Rectal smooth muscle tissue (tissue), 1 donor: ENCODE measurements at regions not wholly inside any gene's neighbourhood (a gene's known extent, or its start where the extent isn't known, plus 50 kb on each side); places are given as distances from the start of the nearest gene placed in this dataset.
"Not testable (repeated sequence)": the region's sequence is repeated elsewhere in the genome, so short reads cannot be mapped to it uniquely, and the experiment has no call there.

Experiments used
- H3K27ac ChIP-seq: one replicate; pipeline ENCODE4 v1.7.0; 2013; ENCODE audit warnings: low read depth, low read length, inconsistent platforms
- H3K27me3 ChIP-seq: one replicate; pipeline ENCODE4 v1.7.0; 2013; ENCODE audit warnings: low read length; ENCODE audit not compliant: control insufficient read depth, insufficient read depth
- H3K36me3 ChIP-seq: one replicate; pipeline ENCODE4 v1.7.0; 2013; ENCODE audit warnings: low read length; ENCODE audit not compliant: control insufficient read depth, insufficient read depth
- H3K4me1 ChIP-seq: one replicate; pipeline ENCODE4 v1.7.0; 2013; ENCODE audit warnings: low read length; ENCODE audit not compliant: control insufficient read depth, insufficient read depth
- H3K4me3 ChIP-seq: one replicate; pipeline ENCODE4 v1.7.0; 2013; ENCODE audit warnings: low read length
- H3K9ac ChIP-seq: one replicate; pipeline ENCODE4 v1.7.0; 2013; ENCODE audit warnings: low read length

DNA sequence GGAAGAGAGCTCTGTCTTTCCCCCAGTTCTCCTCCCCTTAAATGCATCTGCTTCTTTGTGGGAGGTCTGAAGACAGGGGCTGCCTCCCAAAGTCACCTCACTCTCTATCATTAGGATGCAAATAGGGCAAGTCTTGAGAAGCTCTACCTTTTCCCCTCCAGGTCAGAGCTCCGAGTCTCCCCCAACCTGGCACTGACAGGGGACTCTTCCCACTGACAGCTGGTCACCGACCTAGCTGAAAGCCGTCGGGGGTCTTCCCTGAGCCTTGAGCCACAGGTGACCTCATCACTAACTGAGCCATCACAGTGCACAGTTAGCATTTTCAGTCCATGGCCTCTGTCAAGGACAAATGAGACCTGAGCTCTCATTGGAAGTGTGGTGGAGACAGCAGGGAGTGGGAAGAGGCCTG lies 386.7 kb downstream of the HACE1 start:
- Histone ChIP-seq H3K4me3 (no peak overlapping the region), H3K9ac (no peak overlapping the region), H3K4me1 (no peaks in the 10 kb centered on the region), H3K27me3 (no peaks in the 10 kb centered on the region), H3K36me3 (no peaks in the 10 kb centered on the region), H3K27ac (no peak overlapping the region)

DNA sequence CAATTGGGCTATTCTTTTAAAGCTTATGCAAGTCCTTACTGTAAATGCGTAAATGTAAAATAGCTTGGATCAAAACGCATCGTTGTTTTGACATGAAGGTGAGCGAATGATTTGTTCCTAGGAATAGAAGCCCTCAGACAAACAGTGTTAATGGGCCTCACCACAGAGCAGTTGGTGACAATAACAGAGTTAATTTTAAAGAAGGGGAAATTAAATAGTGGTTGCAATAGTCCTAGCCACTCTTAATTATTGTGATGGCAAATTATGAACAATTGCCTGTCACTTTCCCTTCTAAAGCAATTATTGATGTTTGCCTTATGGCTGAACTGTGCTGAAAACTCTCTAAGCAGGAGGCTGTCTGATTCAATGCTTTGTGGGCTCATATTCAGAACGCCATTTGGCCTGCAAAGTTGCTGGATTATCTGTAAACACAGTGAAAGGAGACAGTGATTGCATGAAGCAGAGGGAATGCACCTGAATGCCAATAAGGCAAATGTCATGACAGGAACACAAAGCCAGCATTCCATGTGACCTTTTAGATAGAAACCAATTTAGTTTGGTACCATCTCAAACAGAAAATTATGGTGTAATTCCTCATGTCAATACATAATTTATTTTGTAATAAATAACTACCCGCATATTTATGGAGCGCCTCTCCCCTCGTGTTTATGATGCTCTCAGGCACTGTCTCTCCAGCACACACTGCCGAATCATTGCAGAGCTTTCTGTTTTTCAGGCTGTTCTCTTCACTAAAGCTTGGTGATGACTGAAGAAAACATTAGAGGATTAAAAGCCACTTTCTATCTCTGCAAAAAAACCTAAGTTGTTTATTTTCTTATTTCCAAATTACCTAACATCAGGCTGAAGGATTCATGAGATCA lies 387.5 kb downstream of the HACE1 start:
- Histone ChIP-seq H3K9ac (no peak overlapping the region), H3K36me3 (no peaks in the 10 kb centered on the region), H3K4me1 (no peaks in the 10 kb centered on the region), H3K4me3 (no peak overlapping the region), H3K27ac (no peak overlapping the region), H3K27me3 (no peaks in the 10 kb centered on the region)

DNA sequence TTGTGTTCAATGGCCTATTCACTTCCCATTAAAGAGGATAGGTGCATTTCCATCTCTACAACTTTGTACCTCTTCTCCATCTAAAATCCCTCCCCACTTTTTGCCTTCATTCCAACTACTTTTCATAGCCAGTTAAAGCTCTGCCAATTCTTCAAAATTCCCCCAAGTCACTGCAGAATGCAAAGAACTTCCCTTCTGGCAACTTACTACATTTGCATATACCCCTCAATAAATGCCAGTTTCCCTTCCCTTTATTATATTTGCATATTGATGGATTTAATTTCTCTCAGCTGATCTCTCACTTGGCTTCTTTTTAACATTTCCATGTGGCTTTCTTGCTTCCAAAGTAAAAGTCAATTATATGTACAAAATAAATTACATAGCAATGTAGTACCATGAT lies 393.4 kb downstream of the HACE1 start:
- Histone ChIP-seq H3K4me3 (no peak overlapping the region), H3K36me3 (no peaks in the 10 kb centered on the region), H3K27me3 (no peaks in the 10 kb centered on the region), H3K27ac (no peak overlapping the region), H3K9ac (no peak overlapping the region), H3K4me1 (no peaks in the 10 kb centered on the region)

DNA sequence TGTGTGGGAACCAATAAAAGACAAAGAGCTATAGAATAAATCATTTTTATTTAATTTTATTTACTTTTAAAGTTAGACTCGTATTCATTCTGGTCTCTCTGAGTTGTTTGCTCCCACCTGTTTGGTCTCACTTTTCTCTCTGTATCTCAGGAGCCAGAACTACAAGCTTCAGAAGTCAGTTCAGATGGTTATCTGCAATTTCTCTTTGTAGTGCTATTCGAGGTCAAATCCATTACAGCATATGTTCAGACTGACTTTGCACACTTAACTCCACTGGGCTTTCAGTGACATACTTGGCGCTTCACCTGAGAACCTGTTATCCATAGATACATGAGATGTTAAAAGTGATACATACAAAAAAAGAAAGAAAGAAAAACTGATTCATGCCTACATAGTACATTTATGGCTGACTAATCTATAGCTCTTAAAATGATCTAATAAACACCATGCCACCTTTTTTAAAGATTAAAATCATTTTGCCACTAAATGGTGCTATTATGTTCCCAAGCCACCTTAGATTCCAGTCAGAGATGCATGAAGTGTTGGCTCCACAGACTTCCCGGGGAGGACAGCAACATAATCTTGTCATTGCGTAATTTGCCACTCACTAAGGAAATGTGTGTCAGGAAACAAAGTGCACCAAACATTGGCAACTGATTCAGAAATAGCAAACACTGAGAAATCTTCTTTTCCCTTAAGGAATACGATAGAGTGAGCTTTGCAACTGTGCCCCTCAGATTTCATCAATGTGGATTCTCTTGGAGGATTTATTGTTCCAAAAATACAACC lies 396.7 kb downstream of the HACE1 start:
- Histone ChIP-seq H3K27me3 (no peaks in the 10 kb centered on the region), H3K4me1 (no peaks in the 10 kb centered on the region), H3K27ac (no peak overlapping the region), H3K36me3 (no peaks in the 10 kb centered on the region), H3K4me3 (no peak overlapping the region), H3K9ac (no peak overlapping the region)

DNA sequence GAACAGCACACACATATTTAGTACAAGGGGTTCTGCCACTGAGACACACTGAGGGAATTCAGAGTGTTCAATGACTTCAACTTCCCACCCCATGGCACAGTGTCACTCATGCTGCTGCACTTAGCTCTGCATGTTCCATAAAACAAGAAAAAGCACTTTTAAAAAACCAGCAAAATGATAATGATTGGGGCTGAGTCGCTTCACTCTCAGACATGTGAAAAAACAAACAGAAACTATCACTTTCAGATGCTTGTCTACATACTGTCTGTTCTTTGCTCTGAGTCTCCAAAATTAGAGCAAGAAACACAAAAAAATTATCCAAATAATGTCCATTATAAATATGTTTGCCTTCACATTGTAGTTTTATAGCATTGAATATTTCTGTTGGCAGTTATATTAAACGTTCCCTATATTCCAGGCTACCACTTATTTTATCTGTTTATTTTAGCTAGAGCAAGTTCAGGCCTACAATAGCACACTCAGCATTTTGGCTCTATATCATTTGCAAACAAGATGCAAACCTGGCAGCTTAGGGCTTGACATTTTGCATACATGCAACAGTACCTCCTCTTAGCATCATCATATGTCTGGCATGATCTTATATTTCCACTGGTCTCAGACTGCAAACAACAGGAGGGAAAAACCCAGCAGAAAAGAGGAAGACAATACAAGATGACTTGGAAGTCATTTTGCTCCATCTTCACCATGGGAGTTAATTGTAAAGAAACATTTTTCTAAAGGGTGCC lies 398.8 kb downstream of the HACE1 start:
- H3K36me3 ChIP-seq, result no peaks in the 10 kb centered on the region
- no peaks in the 10 kb centered on the region for H3K4me1 ChIP-seq
- no peaks in the 10 kb centered on the region for H3K27me3 ChIP-seq
- H3K4me3 ChIP-seq, result no peak overlapping the region
- H3K9ac ChIP-seq, result no peak overlapping the region
- no peak overlapping the region for H3K27ac ChIP-seq

DNA sequence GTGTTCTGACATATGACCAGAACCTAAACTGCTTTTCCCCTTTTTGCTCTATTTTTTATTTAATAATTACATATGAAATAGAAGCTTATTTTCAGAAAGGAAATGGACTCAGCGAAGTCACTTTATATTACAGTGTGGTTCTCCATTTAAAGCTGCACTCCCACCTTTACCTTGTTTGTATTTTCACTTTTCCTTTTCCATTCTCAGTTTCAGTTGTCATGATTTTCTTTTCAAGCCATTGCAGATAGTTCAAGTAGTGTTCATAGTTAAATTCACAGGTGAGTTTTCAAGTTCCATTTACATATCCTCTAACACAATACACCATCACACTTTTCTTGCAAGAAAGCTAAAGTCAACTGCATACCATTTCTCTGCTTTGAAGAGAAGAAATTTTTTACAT lies 400.2 kb downstream of the HACE1 start:
- Histone ChIP-seq H3K9ac (no peak overlapping the region), H3K36me3 (no peaks in the 10 kb centered on the region), H3K4me1 (no peaks in the 10 kb centered on the region), H3K27ac (no peak overlapping the region), H3K27me3 (no peaks in the 10 kb centered on the region), H3K4me3 (no peak overlapping the region)

DNA sequence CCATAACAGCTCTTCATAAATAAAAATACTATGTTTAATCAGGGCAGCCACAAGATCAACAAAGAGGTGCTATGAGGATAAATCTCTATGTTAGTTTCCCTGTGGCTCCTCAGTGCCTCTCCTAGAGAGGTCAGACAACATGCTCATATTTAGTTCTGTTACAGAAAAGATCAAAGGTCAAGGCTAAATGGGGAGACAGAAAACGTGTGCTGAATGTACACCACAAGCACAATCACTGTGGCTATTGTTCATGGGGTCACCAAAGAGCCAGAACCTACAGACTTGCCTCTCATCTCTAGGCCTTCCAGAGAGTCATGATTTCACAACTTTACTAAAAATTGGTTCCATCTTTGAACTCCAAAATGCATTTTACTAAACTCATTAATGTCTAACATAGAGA lies 409.8 kb downstream of the HACE1 start:
- no peak overlapping the region for H3K27ac ChIP-seq
- no peak overlapping the region for H3K9ac ChIP-seq

DNA sequence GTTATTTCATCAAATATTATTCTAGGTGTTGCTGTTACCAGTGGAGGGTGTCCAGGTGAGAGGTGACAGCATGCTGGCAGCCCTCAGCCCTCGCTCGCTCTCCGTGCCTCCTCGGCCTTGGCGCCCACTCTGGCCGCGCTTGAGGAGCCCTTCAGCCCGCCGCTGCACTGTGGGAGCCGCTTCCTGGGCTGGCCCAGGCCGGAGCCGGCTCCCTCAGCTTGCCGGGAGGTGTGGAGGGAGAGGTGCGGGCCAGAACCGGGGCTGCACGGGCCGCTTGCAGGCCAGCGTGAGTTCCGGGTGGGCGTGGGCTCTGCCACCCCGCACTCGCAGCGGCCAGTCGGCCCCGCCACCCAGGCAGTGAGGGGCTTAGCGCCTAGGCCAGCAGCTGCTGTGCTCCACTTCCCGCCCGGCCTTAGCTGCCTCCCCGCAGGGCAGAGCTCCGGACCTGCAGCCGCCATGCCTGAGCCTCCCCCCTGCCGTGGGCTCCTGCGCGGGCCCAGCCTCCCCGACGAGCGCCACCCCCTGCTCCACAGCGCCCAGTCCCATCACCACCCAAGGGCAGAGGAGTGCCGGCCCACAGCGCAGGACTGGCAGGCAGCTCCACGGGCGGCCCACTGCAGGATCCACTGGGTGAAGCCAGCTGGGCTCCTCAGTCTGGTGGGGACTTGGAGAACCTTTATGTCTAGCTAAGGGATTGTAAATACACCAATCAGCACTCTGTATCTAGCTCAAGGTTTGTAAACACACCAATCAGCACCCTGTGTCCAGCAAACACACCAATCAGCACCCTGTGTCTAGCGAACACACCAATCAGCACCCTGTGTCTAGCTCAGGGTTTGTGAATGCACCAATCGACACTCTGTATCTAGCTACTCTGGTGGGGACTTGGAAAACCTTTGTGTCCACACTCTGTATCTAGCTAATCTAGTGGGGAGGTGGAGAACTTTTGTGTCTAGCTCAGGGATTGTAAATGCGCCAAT lies 413.3 kb downstream of the HACE1 start:
- not testable (repeated sequence) for H3K4me1 ChIP-seq, H3K36me3 ChIP-seq, H3K27ac ChIP-seq, H3K9ac ChIP-seq, H3K4me3 ChIP-seq, H3K27me3 ChIP-seq

More for the DNA sequence above, 409.8 kb downstream of the HACE1 start:
- Histone ChIP-seq H3K27me3 (no peaks in the 10 kb centered on the region), H3K4me3 (no peak overlapping the region), H3K4me1 (no peaks in the 10 kb centered on the region), H3K36me3 (no peaks in the 10 kb centered on the region)

DNA sequence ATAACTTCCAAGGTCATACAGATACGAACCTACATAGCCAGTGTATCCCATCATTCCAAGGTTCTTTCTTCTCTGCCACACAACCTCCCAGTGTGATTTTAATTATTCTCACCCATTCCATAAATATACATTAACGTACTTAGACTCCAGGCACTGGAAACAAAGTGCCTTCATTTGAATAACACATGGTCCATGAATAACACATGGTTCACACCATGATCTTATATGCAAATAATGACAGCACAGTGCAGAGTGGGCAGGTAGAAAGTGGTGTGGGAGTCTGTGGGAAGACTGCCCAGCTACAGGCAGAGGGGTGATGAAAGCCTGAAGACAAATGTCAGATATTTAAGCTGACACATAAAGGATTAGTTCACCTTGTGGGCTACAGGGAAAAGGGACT lies 425.2 kb downstream of the HACE1 start:
- no peak overlapping the region for H3K9ac ChIP-seq
- no peak overlapping the region for H3K4me3 ChIP-seq
- H3K27ac ChIP-seq, result no peak overlapping the region

DNA sequence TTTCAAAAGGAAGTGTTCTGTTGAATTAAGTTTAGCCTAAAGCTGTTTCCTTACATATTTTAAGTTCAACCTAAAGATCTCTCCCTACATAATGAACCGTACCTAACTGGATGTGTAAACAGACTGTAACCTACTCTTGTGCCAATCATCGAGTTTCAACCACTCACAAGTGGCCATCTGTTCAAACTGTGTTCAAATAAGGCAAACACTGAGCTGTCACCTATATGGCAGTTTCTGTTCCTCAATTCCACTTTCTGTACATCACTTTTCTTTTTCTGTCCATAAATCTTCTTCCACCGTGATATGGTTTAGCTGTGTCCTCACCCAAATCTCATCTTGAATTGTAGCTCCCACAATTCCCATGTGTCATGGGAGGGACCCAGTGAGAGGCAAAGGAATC lies 428.6 kb downstream of the HACE1 start:
- Histone ChIP-seq H3K27me3 (no peaks in the 10 kb centered on the region), H3K4me3 (no peak overlapping the region), H3K27ac (no peak overlapping the region), H3K4me1 (no peaks in the 10 kb centered on the region), H3K36me3 (no peaks in the 10 kb centered on the region), H3K9ac (no peak overlapping the region)

More for the DNA sequence above, 425.2 kb downstream of the HACE1 start:
- no peaks in the 10 kb centered on the region for H3K4me1 ChIP-seq
- H3K27me3 ChIP-seq, result no peaks in the 10 kb centered on the region
- H3K36me3 ChIP-seq, result no peaks in the 10 kb centered on the region

DNA sequence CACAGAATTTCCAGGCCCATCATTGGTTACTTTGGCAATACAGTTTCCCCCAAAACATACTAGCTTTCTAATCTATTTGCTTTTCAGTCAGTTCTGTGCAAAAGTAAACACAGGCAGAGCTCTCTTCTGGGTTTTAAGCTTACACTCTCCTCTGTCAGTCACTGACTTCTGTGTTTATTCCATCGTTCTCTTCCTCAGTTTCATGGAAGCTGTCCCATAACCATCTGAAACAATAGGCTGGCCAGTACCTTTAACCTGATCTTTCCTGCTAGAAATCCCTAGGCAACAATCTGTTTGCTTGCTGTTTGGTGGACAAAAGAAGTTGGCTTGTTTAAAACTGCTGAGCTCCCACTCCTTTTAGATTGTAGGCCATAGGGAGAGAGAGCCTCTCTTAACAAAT lies 431.5 kb downstream of the HACE1 start:
- no peak overlapping the region for H3K27ac ChIP-seq
- no peaks in the 10 kb centered on the region for H3K27me3 ChIP-seq
- no peaks in the 10 kb centered on the region for H3K4me1 ChIP-seq
- no peak overlapping the region for H3K9ac ChIP-seq
- no peak overlapping the region for H3K4me3 ChIP-seq
- H3K36me3 ChIP-seq, result no peaks in the 10 kb centered on the region
